BJ (cell line): ENCODE measurements at regions not wholly inside any gene's neighbourhood (a gene's known extent, or its start where the extent isn't known, plus 50 kb on each side); places are given as distances from the start of the nearest gene placed in this dataset.
"Not testable (repeated sequence)": the region's sequence is repeated elsewhere in the genome, so short reads cannot be mapped to it uniquely, and the experiment has no call there.

Source experiments
- CTCF ChIA-PET: fragments of 350-600 bp; formaldehyde crosslinking; extraction: SDS; loops from one replicate; lab custom pipeline; 2021; ENCODE audit warnings: antibody characterized with exemption, inconsistent platforms; lab: Yijun Ruan, JAX
- POLR2A ChIA-PET: fragments of 300-600 bp; sonication (Branson Sonifier 250); formaldehyde crosslinking; extraction: SDS; loops from one replicate; lab custom pipeline; 2021; ENCODE audit warnings: antibody characterized with exemption; lab: Charles Lee
- DNase-seq: peaks from one replicate; pipeline ENCODE4 v3.0.0-alpha.2; 2011; ENCODE audit warnings: low read depth
- H3K27me3 ChIP-seq: 2 replicates; pipeline ENCODE4 v1.6.0; 2011; ENCODE audit warnings: low read length; ENCODE audit not compliant: control insufficient read depth, insufficient read depth
- H3K36me3 ChIP-seq: 2 replicates; pipeline ENCODE4 v1.5.1; 2011; ENCODE audit warnings: low read length; ENCODE audit not compliant: control insufficient read depth, insufficient read depth
- H3K4me3 ChIP-seq: 2 replicates; pipeline ENCODE4 v1.5.1; 2011; ENCODE audit warnings: low read depth, mild to moderate bottlenecking, control low read depth, low read length
- CTCF ChIP-seq: IDR thresholded peaks from 2 replicates; pipeline ENCODE4 v1.5.1; 2011; ENCODE audit warnings: low read depth, mild to moderate bottlenecking, control low read depth, inconsistent platforms, low read length, moderate library complexity; ENCODE audit not compliant: insufficient read depth

- Histone ChIP-seq H3K4me3 (no peak overlapping the region), H3K27me3 (no peaks in the 10 kb centered on the region), H3K36me3 (no peaks in the 10 kb centered on the region)
- CTCF ChIA-PET = no interaction called here
- no peak for DNase-seq
- TF ChIP-seq CTCF = no peak
- POLR2A ChIA-PET = no interaction called here
Observed at GRCh38 chr3:3662610-3663009, 136.6 kb upstream of the LRRN1 start.

GRCh38 chr3:3654916-3655315 is 144.3 kb upstream of the LRRN1 start:
- Histone ChIP-seq H3K27me3 (no peaks in the 10 kb centered on the region), H3K4me3 (no peak overlapping the region), H3K36me3 (no peaks in the 10 kb centered on the region)
- CTCF ChIA-PET = interaction anchor here (0.5 kb wide), 1 partner anchor 425 kb away, joined by 3 read pairs; no protein-coding TSS in a partner anchor
- no peak for DNase-seq
- POLR2A ChIA-PET = no interaction called here
- no peak for TF ChIP-seq CTCF

GRCh38 chr3:3648988-3649679 is 150.1 kb upstream of the LRRN1 start:
- CTCF ChIA-PET = no interaction called here
- DNase-seq = no peak
- Histone ChIP-seq H3K27me3 (no peaks in the 10 kb centered on the region), H3K36me3 (no peaks in the 10 kb centered on the region), H3K4me3 (no peak overlapping the region)
- no peak for TF ChIP-seq CTCF
- POLR2A ChIA-PET = no interaction called here

- Histone ChIP-seq H3K27me3 (no peaks in the 10 kb centered on the region), H3K36me3 (no peaks in the 10 kb centered on the region), H3K4me3 (no peak overlapping the region)
- no peak for TF ChIP-seq CTCF
- ChIA-PET CTCF (no interaction called here), POLR2A (no interaction called here)
- DNase-seq = no peak
Observed at GRCh38 chr3:3646934-3647333, 152.3 kb upstream of the LRRN1 start.

GRCh38 chr3:3646103-3646844 is 153.0 kb upstream of the LRRN1 start:
- DNase-seq, CTCF ChIA-PET, H3K36me3 ChIP-seq, H3K4me3 ChIP-seq, POLR2A ChIA-PET, H3K27me3 ChIP-seq: not testable (repeated sequence)
